ENCODE measurements at regions not wholly inside any gene's neighbourhood (a gene's known extent, or its start where the extent isn't known, plus 50 kb on each side); places are given as distances from the start of the nearest gene placed in this dataset.

DNA sequence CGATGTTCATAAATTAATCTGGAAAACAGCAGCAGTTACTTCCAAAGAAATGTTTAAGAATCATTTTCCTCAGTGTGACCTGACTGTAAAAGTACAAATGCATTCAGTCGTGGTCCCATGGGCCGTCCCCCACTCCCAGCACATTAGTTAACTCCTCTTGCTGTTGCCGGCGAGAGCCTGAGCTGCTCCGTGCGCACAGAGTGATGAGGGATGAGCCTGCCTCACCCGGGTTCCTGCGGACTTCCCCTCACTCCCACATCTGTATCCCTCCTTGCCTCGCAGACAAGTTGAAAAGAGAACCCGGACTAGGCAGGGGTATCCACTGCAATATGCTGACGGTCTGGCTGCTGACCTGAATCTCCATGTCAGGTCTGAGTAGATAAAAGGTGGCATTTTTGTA is 861.7 kb upstream of the NR2F2 start:
- BruUV-seq (replicated peaks): no TSS peak
- ATAC-seq: no peak
- no peak for TF ChIP-seq ZNF256 (CRISPR knock-in tag; conservative IDR thresholded peaks at IDR 0.05)
- TF ChIP-seq, protein P1, sequence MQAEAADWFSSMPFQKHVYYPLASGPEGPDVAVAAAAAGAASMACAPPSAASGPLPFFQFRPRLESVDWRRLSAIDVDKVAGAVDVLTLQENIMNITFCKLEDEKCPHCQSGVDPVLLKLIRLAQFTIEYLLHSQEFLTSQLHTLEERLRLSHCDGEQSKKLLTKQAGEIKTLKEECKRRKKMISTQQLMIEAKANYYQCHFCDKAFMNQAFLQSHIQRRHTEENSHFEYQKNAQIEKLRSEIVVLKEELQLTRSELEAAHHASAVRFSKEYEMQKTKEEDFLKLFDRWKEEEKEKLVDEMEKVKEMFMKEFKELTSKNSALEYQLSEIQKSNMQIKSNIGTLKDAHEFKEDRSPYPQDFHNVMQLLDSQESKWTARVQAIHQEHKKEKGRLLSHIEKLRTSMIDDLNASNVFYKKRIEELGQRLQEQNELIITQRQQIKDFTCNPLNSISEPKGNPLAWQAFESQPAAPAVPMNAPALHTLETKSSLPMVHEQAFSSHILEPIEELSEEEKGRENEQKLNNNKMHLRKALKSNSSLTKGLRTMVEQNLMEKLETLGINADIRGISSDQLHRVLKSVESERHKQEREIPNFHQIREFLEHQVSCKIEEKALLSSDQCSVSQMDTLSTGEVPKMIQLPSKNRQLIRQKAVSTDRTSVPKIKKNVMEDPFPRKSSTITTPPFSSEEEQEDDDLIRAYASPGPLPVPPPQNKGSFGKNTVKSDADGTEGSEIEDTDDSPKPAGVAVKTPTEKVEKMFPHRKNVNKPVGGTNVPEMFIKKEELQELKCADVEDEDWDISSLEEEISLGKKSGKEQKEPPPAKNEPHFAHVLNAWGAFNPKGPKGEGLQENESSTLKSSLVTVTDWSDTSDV (CRISPR knock-in tag; IDR thresholded peaks at IDR 0.05): no peak
- no peak for TF ChIP-seq HNRNPLL (IDR thresholded peaks at IDR 0.05; ENCODE audit: low read depth, low read length, poor library complexity, severe bottlenecking)
- no peak for TF ChIP-seq ZNF724P (CRISPR knock-in tag; IDR thresholded peaks at IDR 0.05; ENCODE audit: borderline replicate concordance)
- TF ChIP-seq AHR (CRISPR knock-in tag; IDR thresholded peaks at IDR 0.05): no peak
- no peak for TF ChIP-seq ZNF431 (CRISPR knock-in tag; IDR thresholded peaks at IDR 0.05; ENCODE audit: borderline replicate concordance, low read depth)
- TF ChIP-seq ZSCAN25 (CRISPR knock-in tag; IDR thresholded peaks at IDR 0.05): no peak
- TF ChIP-seq MIER3 (CRISPR knock-in tag; IDR thresholded peaks at IDR 0.05; ENCODE audit: borderline replicate concordance): no peak
- no peak for TF ChIP-seq ZNF451 (CRISPR knock-in tag; IDR thresholded peaks at IDR 0.05)
- TF ChIP-seq ZNF407 (CRISPR knock-in tag; IDR thresholded peaks at IDR 0.05; ENCODE audit: not compliant biosample characterization): no peak
- TF ChIP-seq ZSCAN29 (CRISPR knock-in tag; conservative IDR thresholded peaks at IDR 0.05): no peak
- TF ChIP-seq ZNF205 (CRISPR knock-in tag; IDR thresholded peaks at IDR 0.05): no peak

More for the DNA sequence above, 861.7 kb upstream of the NR2F2 start:
- Histone ChIP-seq H3K36me3 (replicated peaks in 1 of 2; ENCODE audit: control insufficient read depth in 1 of 2, insufficient read depth in 2 of 2, low read length in 2 of 2) (no peaks in the 10 kb centered on the region), H3K27me3 (ENCODE audit: control insufficient read depth in 1 of 2, insufficient read depth in 2 of 2, low read length in 2 of 2) (no peaks in the 10 kb centered on the region), H3K4me3 (replicated peaks in 1 of 3; ENCODE audit: insufficient read depth in 1 of 3, low read depth in 2 of 3, low read length in 3 of 3) (no peak overlapping the region), H2AFZ (ENCODE audit: low read length) (no peak overlapping the region), H3K4me2 (ENCODE audit: low read depth, low read length) (no peak overlapping the region), H3K79me2 (ENCODE audit: insufficient read depth, low read length) (no peaks in the 10 kb centered on the region), H3K9me3 (ENCODE audit: low read length) (peaks cover 79% of the 10 kb centered on the region), H3K9ac (ENCODE audit: insufficient read depth, low read depth, low read length) (no peak overlapping the region), H4K20me1 (ENCODE audit: insufficient read depth, low read length) (no peaks in the 10 kb centered on the region), H3K4me1 (ENCODE audit: insufficient read depth, low read length) (no peaks in the 10 kb centered on the region), H3K27ac (ENCODE audit: extremely low read length, insufficient read depth, low read length) (no peak overlapping the region)
- in situ Hi-C loops (cut with HindIII; ENCODE audit: extremely low pct_ligation_motif_present, low pct_unique_long_range_greater_than_20kb): no loop called here
- CTCF ChIA-PET (ENCODE audit: low intra/inter-chr PET ratio, low total read pairs): no interaction called here
- FAIRE-seq (no peak), DNase-seq (ENCODE audit: low spot score) (no peak)
- POLR2A ChIA-PET: no interaction called here
- 59% methylated on average over 10 of the region's 12 CpGs for WGBS (ENCODE audit: low lambda C conversion rate)
- intact Hi-C loops (cut with micrococcal nuclease; ENCODE audit: unreplicated experiment): no loop called here
